Hypothalamus (tissue), 51 donors: ENCODE measurements at regions not wholly inside any gene's neighbourhood (a gene's known extent, or its start where the extent isn't known, plus 50 kb on each side); places are given as distances from the start of the nearest gene placed in this dataset.

Source experiments
- DNase-seq, 51 donors: peaks; one replicate each; lab custom pipeline; 2025; lab: John Stamatoyannopoulos, UW

GRCh38 chr12:124461851-124462623 lies 105.4 kb downstream of the NCOR2 start:
- no peak for DNase-seq

DNA sequence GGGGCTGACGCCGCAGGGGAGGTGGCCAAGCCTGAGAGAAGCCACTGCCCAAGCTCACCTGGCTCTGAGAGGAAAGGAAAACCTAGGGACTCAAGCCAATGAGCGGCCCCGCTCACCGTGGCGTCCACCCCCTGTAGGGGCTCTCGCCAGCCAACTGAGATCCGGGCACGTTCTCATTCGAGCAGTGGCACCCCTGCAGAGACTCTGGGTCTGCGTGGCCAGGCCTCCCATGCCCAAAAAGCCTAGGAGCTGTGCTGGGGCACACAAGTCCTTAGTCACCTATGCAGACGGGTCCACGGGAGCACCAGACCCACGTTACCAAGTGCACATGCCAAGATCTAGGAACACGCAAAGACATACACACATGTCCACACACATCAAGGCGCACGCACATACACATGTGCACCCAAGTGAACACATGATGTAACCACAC lies 106.2 kb downstream of the NCOR2 start:
- DNase-seq: no peak

- DNase-seq: no peak
These were observed 106.6 kb downstream of the NCOR2 start for GRCh38 chr12:124460771-124461170.

- DNase-seq: no peak
These were observed 107.4 kb downstream of the NCOR2 start for GRCh38 chr12:124459852-124460645.

DNA sequence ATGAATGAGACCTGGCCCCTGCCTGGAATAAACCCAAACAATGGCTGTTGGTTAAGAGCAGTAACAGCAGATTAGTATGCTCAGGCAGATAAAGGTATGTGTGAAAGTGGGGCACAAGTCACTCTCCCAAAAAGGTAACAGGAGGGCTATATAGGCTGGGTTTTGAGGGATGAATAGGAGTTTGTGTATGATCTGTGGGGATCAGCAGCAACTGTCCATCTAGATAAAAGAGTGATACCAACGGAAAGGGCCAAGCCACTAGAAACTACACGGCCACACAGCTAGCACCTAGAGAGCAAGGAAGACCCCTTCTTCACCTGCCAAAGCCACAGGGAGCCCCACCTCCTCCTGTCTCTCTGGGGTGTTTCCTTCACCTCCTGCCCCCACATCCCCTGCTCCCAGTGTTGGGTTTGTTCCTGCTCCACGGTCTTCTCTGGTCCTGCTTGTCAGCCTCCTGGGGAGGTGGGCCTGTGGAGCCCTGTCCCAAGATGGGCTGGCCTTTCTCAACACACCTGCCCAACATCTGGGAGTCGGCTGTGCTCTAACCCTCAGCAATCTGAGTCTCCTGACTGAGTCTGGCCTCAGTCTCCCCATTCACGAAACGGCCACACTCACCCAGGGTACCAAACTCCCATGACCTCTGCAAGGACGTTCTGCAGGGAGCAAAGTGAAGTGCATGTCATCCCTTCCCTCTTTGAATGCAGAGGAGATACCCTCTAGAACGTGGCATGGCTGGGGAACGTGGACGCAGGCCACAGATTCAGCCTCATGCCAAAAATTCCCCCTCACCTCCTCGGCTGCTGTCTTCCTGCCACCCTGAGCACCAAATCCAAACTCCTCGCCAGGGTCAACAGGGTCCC lies 108.2 kb downstream of the NCOR2 start:
- no peak for DNase-seq

DNA sequence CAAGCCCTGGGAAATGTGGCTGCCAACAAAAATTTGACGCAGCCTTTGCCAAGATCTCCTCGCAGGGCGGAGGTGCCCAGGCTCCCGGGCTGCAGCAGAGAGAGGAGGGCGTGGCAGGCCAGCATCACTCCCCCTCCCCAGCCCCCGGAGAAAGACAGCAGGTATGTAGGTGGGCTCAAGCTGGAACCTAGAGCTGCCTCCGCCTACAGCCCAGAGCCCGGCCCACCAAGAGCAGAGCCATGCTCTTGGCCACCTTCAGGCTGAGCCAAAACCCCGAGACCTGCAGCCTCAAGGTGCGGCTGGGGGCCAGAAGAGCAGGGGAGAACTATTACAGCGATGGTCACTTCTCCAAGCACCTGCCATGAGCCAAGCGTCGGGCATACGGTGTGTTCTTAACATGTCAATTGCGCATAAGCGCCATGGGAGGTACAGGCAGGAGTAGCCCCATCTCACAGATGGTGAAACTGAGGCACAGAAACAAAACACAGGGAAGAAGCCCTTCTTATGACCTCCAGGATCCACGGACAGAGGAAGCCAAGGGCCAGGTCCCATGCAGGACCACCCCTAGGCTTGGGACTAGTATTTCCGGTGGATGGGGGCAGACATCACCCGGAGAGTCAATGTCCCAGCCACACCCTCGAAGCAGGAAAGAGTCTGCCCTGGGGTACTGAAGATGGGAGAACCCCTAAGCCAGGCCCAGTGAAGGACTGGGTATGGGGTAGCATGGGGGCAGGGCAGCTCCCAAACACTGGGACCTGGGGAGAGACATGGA lies 109.0 kb downstream of the NCOR2 start:
- DNase-seq: no peak

- DNase-seq: peak in 49 of 51 donors; percentile 26 to 87 (median 65)
These were observed 109.9 kb downstream of the NCOR2 start for GRCh38 chr12:124457287-124458219.

- peak in 2 of 51 donors; percentile 21 to 35 for DNase-seq
These were observed 110.7 kb downstream of the NCOR2 start for GRCh38 chr12:124456652-124457152.

GRCh38 chr12:124456133-124456651 lies 111.2 kb downstream of the NCOR2 start:
- DNase-seq: no peak

- no peak for DNase-seq
These were observed 112.1 kb downstream of the NCOR2 start for GRCh38 chr12:124455336-124455735.

DNA sequence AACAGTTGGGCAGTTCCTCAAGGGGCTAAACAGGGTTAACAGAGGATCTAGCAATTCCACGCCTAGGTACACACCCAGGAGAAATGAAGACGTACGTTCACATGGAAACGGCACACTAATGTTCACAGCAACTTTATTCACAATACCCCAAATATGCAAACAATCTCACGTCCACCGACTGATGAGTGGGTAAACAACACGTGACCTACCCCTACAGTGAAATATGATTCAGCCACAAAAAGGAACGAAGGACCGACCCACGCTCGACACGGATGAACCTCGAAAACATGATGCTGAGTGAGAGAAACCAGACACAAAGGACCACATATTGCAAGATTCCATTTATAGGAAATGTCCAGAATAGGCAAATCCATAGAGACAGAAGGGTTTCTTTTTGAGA lies 112.7 kb downstream of the NCOR2 start:
- DNase-seq: peak in 1 of 51 donors; percentile 28

DNA sequence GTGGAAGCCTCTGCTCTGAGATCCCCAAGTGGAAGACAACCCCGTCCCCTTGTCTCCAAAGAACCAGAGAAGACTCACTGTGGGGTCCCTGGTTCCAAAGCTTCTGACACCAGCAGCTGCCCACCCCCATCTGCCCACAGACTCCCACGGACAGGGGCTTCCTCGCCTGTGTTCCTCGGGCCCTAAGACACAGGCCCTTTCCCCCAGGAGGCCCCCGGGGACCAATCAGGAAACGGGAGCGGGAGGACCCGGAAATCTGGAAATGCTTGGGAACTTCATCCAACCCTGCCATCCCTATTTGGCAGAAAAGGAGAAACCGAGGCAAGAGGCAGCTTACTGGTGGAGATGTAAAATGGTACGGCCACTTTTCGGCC lies 113.1 kb downstream of the NCOR2 start:
- no peak for DNase-seq

DNA sequence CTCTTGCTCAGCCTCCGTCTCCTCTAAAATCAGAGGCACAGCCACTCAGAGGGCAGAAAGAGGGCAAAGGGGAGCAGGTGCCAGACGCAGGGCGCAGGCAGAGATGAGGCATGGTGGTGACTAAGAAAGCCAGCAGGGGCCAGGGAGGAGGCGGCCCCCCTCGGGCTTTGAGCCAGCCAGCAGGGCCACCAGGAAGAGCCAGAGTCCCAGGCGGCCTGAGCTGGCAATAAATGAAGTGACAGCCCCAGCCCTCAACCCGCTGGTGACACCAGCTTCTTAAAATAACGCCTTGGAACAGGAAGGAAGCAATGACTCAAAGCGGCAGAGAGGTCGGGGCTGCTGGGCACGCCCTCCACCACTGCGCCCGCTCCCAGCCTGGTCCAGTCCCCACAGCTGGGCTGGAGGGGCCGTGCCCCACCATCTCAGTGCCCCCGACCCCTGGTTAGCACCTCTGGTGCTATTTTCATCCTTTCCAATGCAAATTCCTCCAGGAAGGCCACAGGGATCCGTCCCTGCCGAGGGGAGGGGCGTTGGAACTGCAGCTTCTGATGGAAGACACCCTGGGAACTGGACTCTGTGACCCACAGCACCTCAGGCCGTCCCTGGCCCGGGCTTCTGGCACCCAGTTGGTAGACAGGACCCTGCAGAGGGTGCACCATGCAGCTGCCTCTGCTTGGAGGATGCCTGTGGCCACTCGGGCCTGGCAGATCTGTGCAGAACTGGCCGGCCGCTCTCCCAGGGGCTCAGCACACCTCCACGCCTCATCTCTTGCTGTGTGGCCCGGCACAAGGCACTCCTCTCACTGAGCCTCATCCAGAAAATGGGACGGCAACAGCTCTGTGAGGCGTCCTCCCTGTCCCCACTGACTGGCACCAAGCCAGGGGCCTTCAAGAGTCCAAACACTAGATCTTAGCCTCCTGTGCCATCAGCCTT lies 113.7 kb downstream of the NCOR2 start:
- peak in 40 of 51 donors; percentile 14 to 86 (median 52) for DNase-seq

DNA sequence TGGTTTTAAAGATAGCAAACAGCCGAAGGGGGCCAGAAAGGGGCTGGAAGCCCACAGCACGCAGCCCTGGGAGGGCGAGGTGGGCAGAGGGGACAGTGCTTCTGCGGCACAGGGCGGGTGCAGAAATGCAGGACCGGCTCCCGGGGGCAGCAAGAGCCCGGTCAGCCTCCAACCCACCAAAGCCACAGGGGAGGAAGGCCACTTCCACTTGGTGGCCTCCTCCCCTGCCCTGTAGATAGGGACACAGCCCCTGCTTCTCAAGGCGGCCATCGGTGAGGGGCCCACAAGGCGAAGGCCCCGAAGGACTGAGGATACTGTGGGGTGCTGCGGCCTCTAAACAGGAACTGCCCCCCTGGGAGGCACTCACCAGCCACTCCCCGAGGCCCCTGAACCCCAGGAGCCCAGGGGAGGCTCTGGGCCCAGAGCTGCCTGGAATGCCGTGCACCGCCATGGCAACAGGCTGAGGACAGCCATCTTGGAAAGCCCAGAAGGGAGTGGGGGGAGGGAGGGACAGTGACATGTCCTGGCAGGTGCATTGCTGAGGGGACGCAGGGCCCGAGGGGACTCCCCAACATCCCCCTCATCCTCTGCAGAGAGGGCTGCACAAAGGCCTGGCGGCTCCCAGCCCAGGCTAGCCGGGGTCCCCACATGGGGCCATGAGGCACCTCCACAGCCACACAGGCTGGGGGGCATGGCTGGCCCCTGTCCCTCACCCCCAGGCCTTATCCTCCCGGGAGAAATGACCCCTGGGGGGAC lies 114.7 kb downstream of the NCOR2 start:
- DNase-seq: no peak

GRCh38 chr12:124451637-124452243 lies 115.7 kb downstream of the NCOR2 start:
- DNase-seq: no peak

GRCh38 chr12:124451016-124451415 lies 116.4 kb downstream of the NCOR2 start:
- DNase-seq: no peak
